ENCODE measurements at regions not wholly inside any gene's neighbourhood (a gene's known extent, or its start where the extent isn't known, plus 50 kb on each side); places are given as distances from the start of the nearest gene placed in this dataset.

GRCh38 chr10:108620821-108621534 is 1302.3 kb downstream of the XPNPEP1 start:
- H3K9me3 ChIP-seq (ENCODE audit: low read depth) = no peaks in the 10 kb centered on the region
- WGBS (ENCODE audit: low lambda C conversion rate, missing lambda C conversion rate) = 62% methylated on average over 1 of the region's 1 CpG
- H4K20me1 ChIP-seq (ENCODE audit: insufficient read depth, poor library complexity, severe bottlenecking) = no peaks in the 10 kb centered on the region
- no peak overlapping the region for H3K27ac ChIP-seq
- no peaks in the 10 kb centered on the region for H3K27me3 ChIP-seq
- TF ChIP-seq CTCF (IDR thresholded peaks at IDR 0.05; ENCODE audit: poor library complexity) (no peak), EZH2phosphoT487 (IDR thresholded peaks at IDR 0.05; ENCODE audit: low read depth, severe bottlenecking, unreplicated experiment) (no peak), EZH2 (IDR thresholded peaks at IDR 0.05; ENCODE audit: borderline replicate concordance) (no peak)
- no peak overlapping the region for H3K4me3 ChIP-seq
- no peaks in the 10 kb centered on the region for H3K4me1 ChIP-seq (ENCODE audit: insufficient read depth)
- H3K79me2 ChIP-seq = no peaks in the 10 kb centered on the region
- H2AFZ ChIP-seq = no peak overlapping the region
- no peak for DNase-seq (ENCODE audit: low spot score)
- H3K9me2 ChIP-seq (replicated peaks; ENCODE audit: insufficient read depth) = no peaks in the 10 kb centered on the region
- H3K4me2 ChIP-seq = no peak overlapping the region
- no peaks in the 10 kb centered on the region for H3K36me3 ChIP-seq (replicated peaks; ENCODE audit: insufficient read depth, low read depth)

GRCh38 chr10:108616559-108617285 is 1306.6 kb downstream of the XPNPEP1 start:
- no peak overlapping the region for H3K27ac ChIP-seq
- no peaks in the 10 kb centered on the region for H3K9me3 ChIP-seq (ENCODE audit: low read depth)
- no peaks in the 10 kb centered on the region for H3K79me2 ChIP-seq
- H3K4me2 ChIP-seq = no peak overlapping the region
- H3K36me3 ChIP-seq (replicated peaks; ENCODE audit: insufficient read depth, low read depth) = no peaks in the 10 kb centered on the region
- H3K9me2 ChIP-seq (replicated peaks; ENCODE audit: insufficient read depth) = no peaks in the 10 kb centered on the region
- H3K27me3 ChIP-seq = no peaks in the 10 kb centered on the region
- H3K4me1 ChIP-seq (ENCODE audit: insufficient read depth) = no peaks in the 10 kb centered on the region
- no peak overlapping the region for H3K4me3 ChIP-seq
- H4K20me1 ChIP-seq (ENCODE audit: insufficient read depth, poor library complexity, severe bottlenecking) = no peaks in the 10 kb centered on the region
- H2AFZ ChIP-seq = no peak overlapping the region
- 93% methylated on average over 6 of the region's 6 CpGs for WGBS (ENCODE audit: low lambda C conversion rate, missing lambda C conversion rate)
- DNase-seq (ENCODE audit: low spot score) = no peak
- TF ChIP-seq EZH2 (IDR thresholded peaks at IDR 0.05; ENCODE audit: borderline replicate concordance) (no peak), CTCF (IDR thresholded peaks at IDR 0.05; ENCODE audit: poor library complexity) (no peak), EZH2phosphoT487 (IDR thresholded peaks at IDR 0.05; ENCODE audit: low read depth, severe bottlenecking, unreplicated experiment) (no peak)

GRCh38 chr10:108615576-108616320 is 1307.6 kb downstream of the XPNPEP1 start:
- H3K9me2 ChIP-seq (replicated peaks; ENCODE audit: insufficient read depth) = no peaks in the 10 kb centered on the region
- no peaks in the 10 kb centered on the region for H4K20me1 ChIP-seq (ENCODE audit: insufficient read depth, poor library complexity, severe bottlenecking)
- TF ChIP-seq EZH2 (IDR thresholded peaks at IDR 0.05; ENCODE audit: borderline replicate concordance) (no peak), EZH2phosphoT487 (IDR thresholded peaks at IDR 0.05; ENCODE audit: low read depth, severe bottlenecking, unreplicated experiment) (no peak), CTCF (IDR thresholded peaks at IDR 0.05; ENCODE audit: poor library complexity) (no peak)
- H3K27ac ChIP-seq = no peak overlapping the region
- H3K79me2 ChIP-seq = no peaks in the 10 kb centered on the region
- no peaks in the 10 kb centered on the region for H3K36me3 ChIP-seq (replicated peaks; ENCODE audit: insufficient read depth, low read depth)
- DNase-seq (ENCODE audit: low spot score) = no peak
- no peak overlapping the region for H3K4me3 ChIP-seq
- no peaks in the 10 kb centered on the region for H3K4me1 ChIP-seq (ENCODE audit: insufficient read depth)
- H3K27me3 ChIP-seq = no peaks in the 10 kb centered on the region
- H3K4me2 ChIP-seq = no peak overlapping the region
- no peak overlapping the region for H2AFZ ChIP-seq
- no peaks in the 10 kb centered on the region for H3K9me3 ChIP-seq (ENCODE audit: low read depth)
- 76% methylated on average over 3 of the region's 3 CpGs for WGBS (ENCODE audit: low lambda C conversion rate, missing lambda C conversion rate)
